ENCODE measurements at regions not wholly inside any gene's neighbourhood (a gene's known extent, or its start where the extent isn't known, plus 50 kb on each side); places are given as distances from the start of the nearest gene placed in this dataset.

DNA sequence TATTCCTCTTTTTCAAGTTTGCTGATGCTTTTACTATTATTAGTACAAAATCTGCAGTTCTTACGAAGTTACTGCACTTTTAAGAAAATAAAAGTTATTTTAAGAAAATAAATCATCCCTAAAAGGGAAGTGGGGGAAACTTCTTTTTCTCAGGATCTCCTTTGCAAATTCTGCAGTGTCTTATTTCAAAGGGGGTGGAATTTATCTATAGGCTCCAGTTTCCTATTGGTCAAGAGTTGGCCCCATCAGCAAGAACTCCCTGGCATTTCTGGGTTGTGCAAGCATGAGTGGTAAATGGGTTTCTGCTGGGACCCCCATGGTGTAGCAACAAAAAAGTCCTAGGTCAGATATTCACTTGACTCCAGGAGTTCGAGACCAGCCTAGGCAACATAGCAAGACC is 136.3 kb upstream of the PRDM1 start:
- ATAC-seq (no peak), DNase-seq (ENCODE audit: low read depth in 1 of 2, low spot score in 1 of 2) (no peak), FAIRE-seq (no peak)
- ChIA-PET CTCF (no interaction called here), POLR2A (no interaction called here)
- Histone ChIP-seq H3K27ac (no peak overlapping the region), H3K4me3 (no peak overlapping the region), H3K9me3 (no peaks in the 10 kb centered on the region), H3K4me2 (no peak overlapping the region), H3K4me1 (no peaks in the 10 kb centered on the region)
- TF ChIP-seq ZSCAN20 (CRISPR knock-in tag; IDR thresholded peaks at IDR 0.05): no peak
- TF ChIP-seq EHMT2 (IDR thresholded peaks at IDR 0.05; ENCODE audit: low read depth): no peak
- TF ChIP-seq, protein P1, sequence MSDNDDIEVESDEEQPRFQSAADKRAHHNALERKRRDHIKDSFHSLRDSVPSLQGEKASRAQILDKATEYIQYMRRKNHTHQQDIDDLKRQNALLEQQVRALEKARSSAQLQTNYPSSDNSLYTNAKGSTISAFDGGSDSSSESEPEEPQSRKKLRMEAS (IDR thresholded peaks at IDR 0.05): no peak
- TF ChIP-seq, protein P2, sequence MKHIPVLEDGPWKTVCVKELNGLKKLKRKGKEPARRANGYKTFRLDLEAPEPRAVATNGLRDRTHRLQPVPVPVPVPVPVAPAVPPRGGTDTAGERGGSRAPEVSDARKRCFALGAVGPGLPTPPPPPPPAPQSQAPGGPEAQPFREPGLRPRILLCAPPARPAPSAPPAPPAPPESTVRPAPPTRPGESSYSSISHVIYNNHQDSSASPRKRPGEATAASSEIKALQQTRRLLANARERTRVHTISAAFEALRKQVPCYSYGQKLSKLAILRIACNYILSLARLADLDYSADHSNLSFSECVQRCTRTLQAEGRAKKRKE (CRISPR knock-in tag; IDR thresholded peaks at IDR 0.05; ENCODE audit: low read depth): no peak
- TF ChIP-seq EP300 (IDR thresholded peaks at IDR 0.05): no peak
- no peak for TF ChIP-seq FOSB (CRISPR knock-in tag; IDR thresholded peaks at IDR 0.05)
- TF ChIP-seq POLR2A (IDR thresholded peaks at IDR 0.05; ENCODE audit: low read length): no peak
- 83% methylated on average over 2 of the region's 2 CpGs for WGBS (ENCODE audit: missing lambda C conversion rate)

DNA sequence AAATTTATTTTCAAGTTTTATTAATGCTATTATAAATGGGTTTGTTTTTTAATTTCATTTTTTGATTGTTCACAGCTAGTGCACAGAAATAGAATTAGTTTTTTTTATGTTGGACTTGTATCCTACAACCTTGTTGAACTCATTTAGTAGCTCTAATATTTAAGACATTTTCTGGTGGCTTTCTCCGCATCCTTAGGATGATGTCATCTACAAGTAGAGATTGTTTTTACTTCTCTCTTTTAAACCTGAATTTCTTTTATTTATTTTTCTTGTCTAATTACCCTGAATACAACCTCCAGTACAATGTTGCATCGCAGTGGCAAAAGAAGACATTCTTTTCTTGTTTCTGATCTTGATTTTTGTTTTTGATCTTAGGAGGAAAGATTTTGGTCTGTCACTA is 142.6 kb upstream of the PRDM1 start:
- ChIA-PET CTCF (no interaction called here), POLR2A (no interaction called here)
- Histone ChIP-seq H3K4me3 (no peak overlapping the region), H3K4me1 (0 out of 3 replicates have a peak, but pooled peaks cover 3% of the 10 kb centered on the region), H3K9me3 (no peaks in the 10 kb centered on the region), H3K27ac (no peak overlapping the region), H3K4me2 (no peak overlapping the region)
- TF ChIP-seq, protein P3, sequence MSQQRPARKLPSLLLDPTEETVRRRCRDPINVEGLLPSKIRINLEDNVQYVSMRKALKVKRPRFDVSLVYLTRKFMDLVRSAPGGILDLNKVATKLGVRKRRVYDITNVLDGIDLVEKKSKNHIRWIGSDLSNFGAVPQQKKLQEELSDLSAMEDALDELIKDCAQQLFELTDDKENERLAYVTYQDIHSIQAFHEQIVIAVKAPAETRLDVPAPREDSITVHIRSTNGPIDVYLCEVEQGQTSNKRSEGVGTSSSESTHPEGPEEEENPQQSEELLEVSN (IDR thresholded peaks at IDR 0.05; ENCODE audit: borderline replicate concordance, low read depth): no peak
- FAIRE-seq: no peak
- ATAC-seq: no peak
- DNase-seq (ENCODE audit: low read depth in 1 of 2, low spot score in 1 of 2): no peak
- WGBS (ENCODE audit: missing lambda C conversion rate): 68% methylated on average over 2 of the region's 2 CpGs

DNA sequence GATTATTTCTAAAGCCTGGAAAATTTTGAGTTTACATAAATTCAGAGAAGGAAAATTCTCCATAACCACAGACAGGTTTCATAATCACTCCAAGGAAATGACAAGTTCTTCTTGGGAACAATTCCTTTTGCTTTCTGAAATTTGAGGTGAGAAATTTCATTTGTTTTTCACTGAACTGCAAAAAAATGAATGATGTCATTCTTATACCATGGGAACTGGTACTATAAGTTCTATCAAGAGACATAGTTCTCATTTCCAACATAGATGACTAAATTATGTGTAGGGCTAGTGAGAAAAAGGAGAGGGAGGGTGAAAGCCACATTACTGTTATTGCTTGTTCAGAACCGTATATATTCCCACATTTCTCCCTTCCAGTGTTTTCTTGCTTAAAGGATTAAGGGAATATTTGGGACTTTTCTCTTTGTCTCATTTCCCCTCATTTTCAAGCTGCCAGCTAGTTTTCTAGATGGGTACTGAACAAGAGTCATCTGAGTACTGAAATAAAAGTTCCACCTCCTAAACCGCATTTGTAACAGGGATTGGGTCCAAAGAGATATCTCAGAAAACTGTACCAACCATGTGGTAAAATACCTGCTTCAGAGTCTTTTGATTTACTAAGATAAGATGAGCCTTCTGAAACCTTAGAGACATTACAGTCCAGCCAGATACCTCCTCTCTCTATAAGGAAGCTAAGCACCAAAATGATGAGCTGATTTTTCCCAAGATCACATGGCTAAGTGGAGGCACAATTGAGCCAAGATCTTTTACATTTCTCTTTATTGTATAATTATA is 144.3 kb upstream of the PRDM1 start:
- TF ChIP-seq, protein P2 (CRISPR knock-in tag; IDR thresholded peaks at IDR 0.05; ENCODE audit: low read depth): no peak
- no peak for TF ChIP-seq KDM5A (IDR thresholded peaks at IDR 0.05)
- no peak for TF ChIP-seq NFE2L2 (conservative IDR thresholded peaks at IDR 0.05; ENCODE audit: low read length)
- no peak for TF ChIP-seq HOXB5 (CRISPR knock-in tag; IDR thresholded peaks at IDR 0.05)
- TF ChIP-seq, protein P1 (IDR thresholded peaks at IDR 0.05): no peak
- TF ChIP-seq JUNB (IDR thresholded peaks at IDR 0.05): no peak
- TF ChIP-seq MAZ (IDR thresholded peaks at IDR 0.05; ENCODE audit: borderline replicate concordance, low read depth, low read length): no peak
- no peak for TF ChIP-seq MAFK (IDR thresholded peaks at IDR 0.05; ENCODE audit: partially characterized antibody)
- no peak for TF ChIP-seq CBX8 (IDR thresholded peaks at IDR 0.05)
- no peak for TF ChIP-seq CEBPB (IDR thresholded peaks at IDR 0.05)
- no peak for TF ChIP-seq ZFP36 (IDR thresholded peaks at IDR 0.05; ENCODE audit: borderline replicate concordance, partially characterized antibody)
- TF ChIP-seq HOXB13 (CRISPR knock-in tag; IDR thresholded peaks at IDR 0.05; ENCODE audit: low read depth): no peak
- no peak for TF ChIP-seq POLR2A (IDR thresholded peaks at IDR 0.05; ENCODE audit: low read length)
- TF ChIP-seq, protein P4, sequence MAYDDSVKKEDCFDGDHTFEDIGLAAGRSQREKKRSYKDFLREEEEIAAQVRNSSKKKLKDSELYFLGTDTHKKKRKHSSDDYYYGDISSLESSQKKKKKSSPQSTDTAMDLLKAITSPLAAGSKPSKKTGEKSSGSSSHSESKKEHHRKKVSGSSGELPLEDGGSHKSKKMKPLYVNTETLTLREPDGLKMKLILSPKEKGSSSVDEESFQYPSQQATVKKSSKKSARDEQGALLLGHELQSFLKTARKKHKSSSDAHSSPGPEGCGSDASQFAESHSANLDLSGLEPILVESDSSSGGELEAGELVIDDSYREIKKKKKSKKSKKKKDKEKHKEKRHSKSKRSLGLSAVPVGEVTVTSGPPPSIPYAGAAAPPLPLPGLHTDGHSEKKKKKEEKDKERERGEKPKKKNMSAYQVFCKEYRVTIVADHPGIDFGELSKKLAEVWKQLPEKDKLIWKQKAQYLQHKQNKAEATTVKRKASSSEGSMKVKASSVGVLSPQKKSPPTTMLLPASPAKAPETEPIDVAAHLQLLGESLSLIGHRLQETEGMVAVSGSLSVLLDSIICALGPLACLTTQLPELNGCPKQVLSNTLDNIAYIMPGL (CRISPR knock-in tag; IDR thresholded peaks at IDR 0.05; ENCODE audit: borderline replicate concordance): no peak
- no peak for TF ChIP-seq RCOR1 (IDR thresholded peaks at IDR 0.05; ENCODE audit: low read depth, low read length)
- no peak for TF ChIP-seq NPAS2 (CRISPR knock-in tag; IDR thresholded peaks at IDR 0.05; ENCODE audit: borderline replicate concordance)
- Histone ChIP-seq H3K9me3 (no peaks in the 10 kb centered on the region), H3K4me3 (no peak overlapping the region), H3K4me1 (0 out of 3 replicates have a peak, but pooled peaks cover 3% of the 10 kb centered on the region), H3K4me2 (no peak overlapping the region), H3K27ac (no peak overlapping the region)
- ATAC-seq (no peak), FAIRE-seq (no peak), DNase-seq (ENCODE audit: low read depth in 1 of 2, low spot score in 1 of 2) (no peak)
- ChIA-PET POLR2A (no interaction called here), CTCF (no interaction called here)
- 91% methylated on average over 2 of the region's 2 CpGs for WGBS (ENCODE audit: missing lambda C conversion rate)
